SK-N-SH (cell line): ENCODE measurements at regions not wholly inside any gene's neighbourhood (a gene's known extent, or its start where the extent isn't known, plus 50 kb on each side); places are given as distances from the start of the nearest gene placed in this dataset.
"Not testable (repeated sequence)": the region's sequence is repeated elsewhere in the genome, so short reads cannot be mapped to it uniquely, and the experiment has no call there.

ENCODE experiments used
- GABPA ChIP-seq: IDR thresholded peaks from 2 replicates; pipeline ENCODE4 v1.4.0; 2012; ENCODE audit warnings: low read depth, mild to moderate bottlenecking
- MXI1 ChIP-seq: IDR thresholded peaks from 2 replicates; pipeline ENCODE4 v1.6.1; 2012; ENCODE audit warnings: mild to moderate bottlenecking, low read depth, low read length, improper control_type of control experiment
- TAF1 ChIP-seq: IDR thresholded peaks from 2 replicates; pipeline ENCODE4 v1.6.1; 2012; ENCODE audit warnings: low read depth, mild to moderate bottlenecking, low read length, moderate library complexity, borderline replicate concordance
- YY1 ChIP-seq: IDR thresholded peaks from 2 replicates; pipeline ENCODE4 v1.4.0; 2012; ENCODE audit warnings: low read depth, mild to moderate bottlenecking
- TF ChIP-seq, protein P1 (sequence below): fragments of 200-600 bp; sonication (generic); IDR thresholded peaks from 2 replicates; pipeline ENCODE4 v1.6.1; 2017; ENCODE audit warnings: antibody characterized with exemption, mild to moderate bottlenecking, moderate library complexity
- TF ChIP-seq, protein P2 (sequence below): IDR thresholded peaks from 2 replicates; pipeline ENCODE4 v1.6.1; 2012; ENCODE audit warnings: mild to moderate bottlenecking, low read depth, low read length, moderate library complexity
- TF ChIP-seq, protein P3 (sequence below): fragments of 150-350 bp; IDR thresholded peaks from 2 replicates; pipeline ENCODE4 v1.6.1; 2017; ENCODE audit warnings: antibody characterized with exemption, low read length, low read depth, borderline replicate concordance

DNA sequence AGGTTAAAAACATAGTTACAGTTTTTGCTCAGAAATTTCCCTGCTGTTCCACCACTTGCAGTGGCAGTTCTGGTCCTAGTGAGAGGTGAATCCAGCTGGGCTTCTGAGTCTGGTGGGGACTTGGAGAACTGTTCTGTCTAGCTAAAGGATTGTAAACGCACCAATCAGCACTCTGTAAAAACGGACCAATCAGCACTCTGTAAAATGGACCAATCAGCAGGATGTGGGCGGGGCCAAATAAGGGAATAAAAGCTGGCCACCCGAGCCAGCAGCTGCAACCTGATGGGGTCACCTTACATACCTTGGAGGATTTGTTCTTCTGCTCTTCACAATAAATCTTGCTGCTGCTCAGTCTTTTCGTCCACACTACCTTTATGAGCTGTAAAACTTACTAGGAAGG is 67.2 kb upstream of the ANKRD17 start:
- TF ChIP-seq, protein P1, sequence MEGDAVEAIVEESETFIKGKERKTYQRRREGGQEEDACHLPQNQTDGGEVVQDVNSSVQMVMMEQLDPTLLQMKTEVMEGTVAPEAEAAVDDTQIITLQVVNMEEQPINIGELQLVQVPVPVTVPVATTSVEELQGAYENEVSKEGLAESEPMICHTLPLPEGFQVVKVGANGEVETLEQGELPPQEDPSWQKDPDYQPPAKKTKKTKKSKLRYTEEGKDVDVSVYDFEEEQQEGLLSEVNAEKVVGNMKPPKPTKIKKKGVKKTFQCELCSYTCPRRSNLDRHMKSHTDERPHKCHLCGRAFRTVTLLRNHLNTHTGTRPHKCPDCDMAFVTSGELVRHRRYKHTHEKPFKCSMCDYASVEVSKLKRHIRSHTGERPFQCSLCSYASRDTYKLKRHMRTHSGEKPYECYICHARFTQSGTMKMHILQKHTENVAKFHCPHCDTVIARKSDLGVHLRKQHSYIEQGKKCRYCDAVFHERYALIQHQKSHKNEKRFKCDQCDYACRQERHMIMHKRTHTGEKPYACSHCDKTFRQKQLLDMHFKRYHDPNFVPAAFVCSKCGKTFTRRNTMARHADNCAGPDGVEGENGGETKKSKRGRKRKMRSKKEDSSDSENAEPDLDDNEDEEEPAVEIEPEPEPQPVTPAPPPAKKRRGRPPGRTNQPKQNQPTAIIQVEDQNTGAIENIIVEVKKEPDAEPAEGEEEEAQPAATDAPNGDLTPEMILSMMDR = not testable (repeated sequence)
- TF ChIP-seq MXI1, TAF1, GABPA, YY1: not testable (repeated sequence)
- TF ChIP-seq, protein P2, sequence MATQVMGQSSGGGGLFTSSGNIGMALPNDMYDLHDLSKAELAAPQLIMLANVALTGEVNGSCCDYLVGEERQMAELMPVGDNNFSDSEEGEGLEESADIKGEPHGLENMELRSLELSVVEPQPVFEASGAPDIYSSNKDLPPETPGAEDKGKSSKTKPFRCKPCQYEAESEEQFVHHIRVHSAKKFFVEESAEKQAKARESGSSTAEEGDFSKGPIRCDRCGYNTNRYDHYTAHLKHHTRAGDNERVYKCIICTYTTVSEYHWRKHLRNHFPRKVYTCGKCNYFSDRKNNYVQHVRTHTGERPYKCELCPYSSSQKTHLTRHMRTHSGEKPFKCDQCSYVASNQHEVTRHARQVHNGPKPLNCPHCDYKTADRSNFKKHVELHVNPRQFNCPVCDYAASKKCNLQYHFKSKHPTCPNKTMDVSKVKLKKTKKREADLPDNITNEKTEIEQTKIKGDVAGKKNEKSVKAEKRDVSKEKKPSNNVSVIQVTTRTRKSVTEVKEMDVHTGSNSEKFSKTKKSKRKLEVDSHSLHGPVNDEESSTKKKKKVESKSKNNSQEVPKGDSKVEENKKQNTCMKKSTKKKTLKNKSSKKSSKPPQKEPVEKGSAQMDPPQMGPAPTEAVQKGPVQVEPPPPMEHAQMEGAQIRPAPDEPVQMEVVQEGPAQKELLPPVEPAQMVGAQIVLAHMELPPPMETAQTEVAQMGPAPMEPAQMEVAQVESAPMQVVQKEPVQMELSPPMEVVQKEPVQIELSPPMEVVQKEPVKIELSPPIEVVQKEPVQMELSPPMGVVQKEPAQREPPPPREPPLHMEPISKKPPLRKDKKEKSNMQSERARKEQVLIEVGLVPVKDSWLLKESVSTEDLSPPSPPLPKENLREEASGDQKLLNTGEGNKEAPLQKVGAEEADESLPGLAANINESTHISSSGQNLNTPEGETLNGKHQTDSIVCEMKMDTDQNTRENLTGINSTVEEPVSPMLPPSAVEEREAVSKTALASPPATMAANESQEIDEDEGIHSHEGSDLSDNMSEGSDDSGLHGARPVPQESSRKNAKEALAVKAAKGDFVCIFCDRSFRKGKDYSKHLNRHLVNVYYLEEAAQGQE = not testable (repeated sequence)
- TF ChIP-seq, protein P3, sequence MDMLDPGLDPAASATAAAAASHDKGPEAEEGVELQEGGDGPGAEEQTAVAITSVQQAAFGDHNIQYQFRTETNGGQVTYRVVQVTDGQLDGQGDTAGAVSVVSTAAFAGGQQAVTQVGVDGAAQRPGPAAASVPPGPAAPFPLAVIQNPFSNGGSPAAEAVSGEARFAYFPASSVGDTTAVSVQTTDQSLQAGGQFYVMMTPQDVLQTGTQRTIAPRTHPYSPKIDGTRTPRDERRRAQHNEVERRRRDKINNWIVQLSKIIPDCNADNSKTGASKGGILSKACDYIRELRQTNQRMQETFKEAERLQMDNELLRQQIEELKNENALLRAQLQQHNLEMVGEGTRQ = not testable (repeated sequence)
